ENCODE measurements at regions not wholly inside any gene's neighbourhood (a gene's known extent, or its start where the extent isn't known, plus 50 kb on each side); places are given as distances from the start of the nearest gene placed in this dataset.
"Not testable (repeated sequence)": the region's sequence is repeated elsewhere in the genome, so short reads cannot be mapped to it uniquely, and the experiment has no call there.

DNA sequence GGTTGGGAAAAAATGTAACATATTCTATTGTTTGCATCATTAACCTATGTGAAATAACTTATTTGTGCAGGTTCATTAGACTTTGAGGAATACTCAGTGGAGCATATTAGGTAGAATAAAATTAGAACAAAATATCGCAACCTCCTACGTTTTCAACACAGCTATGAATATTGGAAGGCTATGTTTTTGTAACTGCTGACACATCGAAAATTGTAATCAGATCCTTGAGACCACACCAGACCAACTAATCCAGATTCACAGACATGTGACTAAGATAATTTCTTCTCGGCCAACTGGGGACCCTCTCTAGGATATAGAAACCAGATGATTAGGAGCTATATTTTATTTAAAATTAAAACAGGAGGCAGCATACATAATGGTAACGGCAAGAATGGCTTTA, 77.5 kb upstream of the VWC2 start:
- no peak for DNase-seq

DNA sequence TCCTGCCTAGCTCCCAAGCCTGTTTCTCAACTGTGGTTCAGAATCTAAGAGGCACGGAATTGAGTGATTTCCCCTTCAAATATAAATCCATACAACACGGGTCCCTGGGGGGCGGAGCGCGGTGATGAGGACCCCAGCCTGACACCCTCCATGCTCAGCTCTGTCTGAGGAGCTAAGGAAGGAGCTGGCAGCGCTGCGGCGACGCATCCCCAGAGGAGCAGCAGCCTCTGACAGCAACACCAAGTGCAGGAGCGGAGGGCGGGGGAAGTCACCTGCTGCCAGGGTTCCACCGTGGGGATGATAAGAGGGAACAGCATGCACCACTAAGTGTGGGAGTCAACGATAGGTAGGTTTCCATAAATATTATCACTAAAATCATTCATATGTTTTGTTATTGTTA, 72.6 kb upstream of the VWC2 start:
- DNase-seq = no peak

DNA sequence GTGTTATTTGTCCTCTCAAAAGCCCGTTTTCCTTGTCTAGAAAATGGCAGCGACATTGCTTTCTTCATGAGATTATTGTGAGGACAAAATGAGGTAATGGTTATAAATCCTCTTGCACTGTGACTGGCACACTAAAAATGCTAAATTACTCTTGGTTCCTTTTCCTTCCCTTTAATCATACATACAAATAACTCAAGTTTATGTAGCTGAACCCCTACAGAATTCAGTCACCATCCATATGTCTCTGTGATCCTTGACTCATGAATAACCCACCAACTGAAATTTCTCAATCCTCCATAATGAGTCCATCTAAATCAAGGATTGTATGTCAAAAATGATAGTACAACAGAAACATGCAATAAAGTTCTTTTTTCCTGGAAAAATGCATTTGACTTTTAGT, 71.3 kb upstream of the VWC2 start:
- DNase-seq = no peak

DNA sequence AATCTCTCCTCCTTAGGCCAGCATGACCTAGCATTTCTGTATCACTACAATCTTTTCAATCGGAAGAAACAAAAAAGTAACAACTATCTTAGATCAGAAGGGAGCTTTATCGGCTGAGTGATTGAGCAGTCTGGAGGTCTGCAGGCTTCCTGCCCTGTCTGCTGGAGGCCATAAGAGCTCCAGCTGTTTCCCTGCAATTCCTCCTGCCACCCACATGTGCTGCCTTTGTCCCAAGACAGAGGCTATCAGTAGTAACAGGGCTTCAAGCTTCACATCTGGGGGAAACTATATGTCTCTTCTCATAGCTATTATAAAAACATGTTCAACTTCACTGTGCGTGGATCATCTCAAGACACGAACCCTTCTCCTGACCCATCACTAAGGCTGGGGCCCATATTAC, 70.1 kb upstream of the VWC2 start:
- no peak for DNase-seq

DNA sequence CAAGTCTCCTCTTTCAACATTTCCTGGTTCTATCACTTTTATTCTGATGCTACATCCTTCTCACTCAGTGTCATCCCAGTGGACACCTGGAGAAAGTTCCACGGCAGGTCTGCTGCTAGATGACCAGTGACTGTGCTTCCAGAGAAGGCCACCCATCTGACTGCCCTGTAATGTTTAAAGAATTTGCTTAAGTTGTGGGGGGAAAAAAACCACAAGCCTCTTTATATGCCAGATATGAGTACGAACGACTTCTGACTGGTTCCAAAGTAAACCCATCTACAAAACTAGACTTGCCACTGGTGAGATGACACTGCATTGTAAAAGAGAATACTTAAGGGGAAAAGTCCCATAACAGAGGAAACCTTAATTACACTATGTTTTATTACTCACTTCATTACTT, 69.6 kb upstream of the VWC2 start:
- no peak for DNase-seq

DNA sequence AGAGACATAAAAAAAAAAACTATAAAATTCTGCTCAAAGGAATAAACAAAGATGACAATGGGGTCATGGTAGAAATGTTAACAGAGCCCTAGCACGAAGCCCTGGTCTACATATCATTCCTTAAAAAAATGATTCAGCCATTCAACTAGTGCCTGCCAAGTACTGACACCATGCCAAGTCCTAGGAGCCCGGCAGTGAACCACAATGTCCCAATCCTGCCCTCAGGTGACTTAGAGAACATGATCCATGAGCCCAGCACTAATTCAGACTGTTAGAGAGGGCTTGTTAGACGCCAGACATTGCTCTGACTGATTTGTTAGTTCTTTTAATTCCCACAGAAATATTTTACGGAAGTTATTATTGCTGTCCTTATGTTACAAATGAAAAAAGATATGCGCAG, 67.3 kb upstream of the VWC2 start:
- no peak for DNase-seq

- DNase-seq = no peak
Measured at GRCh38 chr7:49707891-49708290, 65.5 kb upstream of the VWC2 start.

DNA sequence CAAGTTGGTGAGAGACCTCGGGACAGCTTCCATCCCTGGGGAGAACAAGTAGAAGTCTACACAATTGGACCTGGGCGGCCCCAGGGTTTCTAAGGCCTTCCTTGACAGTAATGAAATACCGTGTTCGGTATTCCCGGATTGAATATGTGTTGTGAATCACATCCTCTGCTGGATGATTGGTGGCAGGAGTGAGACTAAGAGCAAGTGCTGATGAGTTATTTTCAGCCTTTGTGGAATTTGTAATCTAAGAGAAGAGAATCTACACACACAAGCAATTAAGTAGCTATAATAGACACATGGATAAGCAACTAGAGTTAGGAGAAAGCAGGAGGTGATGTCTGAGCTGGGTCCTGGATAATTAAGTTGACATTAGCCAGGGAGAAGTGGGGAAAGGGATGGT, 64.8 kb upstream of the VWC2 start:
- DNase-seq = no peak

- DNase-seq = not testable (repeated sequence)
Measured at GRCh38 chr7:49711072-49711723, 62.2 kb upstream of the VWC2 start.

DNA sequence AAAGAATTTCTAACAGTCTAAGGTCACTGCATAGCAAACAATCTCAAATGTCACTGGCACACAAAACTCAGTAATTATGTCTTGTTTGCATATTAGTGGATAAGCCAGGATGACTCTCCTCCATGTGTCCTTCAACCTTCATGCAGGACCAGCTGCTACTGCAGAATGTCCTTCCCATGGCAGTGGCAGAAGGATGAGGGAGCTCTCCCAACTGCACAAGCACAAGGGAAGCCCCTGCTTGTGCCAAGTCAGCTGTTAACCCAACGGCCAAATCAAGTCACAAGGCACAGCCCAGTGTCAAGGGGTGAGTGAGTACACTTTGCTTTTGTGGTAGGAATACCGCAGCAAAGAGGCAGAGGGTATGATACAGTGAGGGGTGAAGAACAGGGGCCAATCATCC, 59.3 kb upstream of the VWC2 start:
- no peak for DNase-seq

- no peak for DNase-seq
Measured at GRCh38 chr7:49715486-49715885, 58.0 kb upstream of the VWC2 start.

DNA sequence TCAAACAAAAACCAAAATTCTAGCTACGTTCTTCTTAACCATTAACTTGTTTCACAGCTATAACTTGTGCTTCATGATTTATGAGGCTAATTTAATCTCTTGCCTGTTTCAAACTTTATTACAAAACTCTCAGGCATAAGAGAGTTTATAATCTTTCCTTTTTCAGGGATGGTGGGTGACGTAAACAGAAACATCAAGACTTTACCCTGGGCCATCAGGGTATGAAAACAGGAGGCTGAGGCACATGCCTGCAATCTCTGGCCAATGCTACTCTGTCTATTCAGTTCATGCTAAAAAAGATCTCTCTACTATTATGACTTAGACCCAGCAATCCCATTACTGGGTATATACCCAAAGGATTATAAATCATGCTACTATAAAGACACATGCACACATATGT, 55.9 kb upstream of the VWC2 start:
- DNase-seq = no peak

DNA sequence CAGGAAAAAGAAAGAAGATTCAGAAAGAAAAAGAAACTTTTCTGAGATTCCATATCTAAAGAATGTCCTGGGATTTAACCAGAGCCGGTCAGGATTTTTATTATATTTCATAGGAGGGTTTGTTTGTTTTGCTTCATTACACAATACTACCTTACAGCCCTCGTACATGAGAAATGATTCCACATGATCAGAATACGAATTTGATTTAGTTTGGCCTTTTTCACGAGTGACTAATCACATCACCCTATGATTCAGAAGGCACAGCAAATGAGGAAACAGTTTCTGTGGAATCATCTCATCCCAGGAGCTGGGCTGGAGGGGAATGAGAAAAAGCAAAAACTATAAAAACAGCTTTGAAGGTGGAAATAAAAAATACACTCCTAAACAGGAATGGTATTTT, 54.7 kb upstream of the VWC2 start:
- no peak for DNase-seq

- DNase-seq = no peak
Measured at GRCh38 chr7:49721441-49721840, 52.0 kb upstream of the VWC2 start.
